ENCODE measurements at regions not wholly inside any gene's neighbourhood (a gene's known extent, or its start where the extent isn't known, plus 50 kb on each side); places are given as distances from the start of the nearest gene placed in this dataset.

DNA sequence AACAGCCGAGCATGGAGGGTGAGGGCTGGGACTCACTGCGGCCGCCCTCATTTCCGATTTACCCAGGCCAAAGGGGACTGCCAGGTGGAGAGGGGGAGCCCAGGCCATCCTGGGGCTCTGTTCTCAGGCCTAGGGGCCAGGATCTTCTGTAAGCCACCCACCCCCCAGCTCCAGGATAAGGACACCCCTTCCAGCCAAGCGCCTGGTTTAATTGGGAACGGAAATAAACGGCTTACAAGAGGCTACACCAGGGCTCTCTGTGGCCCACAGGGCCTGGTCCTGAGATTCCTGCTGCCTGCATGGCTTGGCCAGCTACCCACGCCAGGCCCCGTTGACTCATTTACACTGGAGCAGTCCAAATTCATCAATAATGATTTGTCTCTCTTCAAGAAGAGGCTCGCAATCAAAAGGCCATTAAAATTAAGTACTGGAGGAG, 68.1 kb upstream of the TOP1 start:
- no peak for TF ChIP-seq CTCF (IDR thresholded peaks at IDR 0.05)
- TF ChIP-seq POLR2AphosphoS5 (IDR thresholded peaks at IDR 0.05), result no peak
- no peak for TF ChIP-seq POLR2A (IDR thresholded peaks at IDR 0.05)
